H1 (cell line): ENCODE measurements at regions not wholly inside any gene's neighbourhood (a gene's known extent, or its start where the extent isn't known, plus 50 kb on each side); places are given as distances from the start of the nearest gene placed in this dataset.

ENCODE experiments used
- CTCF ChIA-PET: fragments of 300-600 bp; sonication (Branson Sonifier 250); formaldehyde crosslinking; loops from one replicate; lab custom pipeline; 2021; ENCODE audit not compliant: partially characterized antibody; lab: Charles Lee
- POLR2A ChIA-PET: fragments of 300-600 bp; sonication (Branson Sonifier 250); formaldehyde crosslinking; loops from one replicate; lab custom pipeline; 2021; ENCODE audit warnings: inconsistent platforms; ENCODE audit not compliant: partially characterized antibody; lab: Charles Lee
- DNase-seq, 2 experiments: peaks; one replicate each; pipeline versions ENCODE4 v3.0.0 to v3.0.0-alpha.2; 2010 to 2022; ENCODE audit warnings: low spot score in 2 of 2, low read depth in 1 of 2, mixed read lengths in 1 of 2
- FAIRE-seq: peaks from 2 replicates; lab custom pipeline; 2011; peaks lifted over from hg19 to GRCh38; lab: Jason Lieb, UNC
- H2AFZ ChIP-seq: 2 replicates; pipeline ENCODE4 v1.8.1; 2012; ENCODE audit warnings: low read length, inconsistent platforms
- H2AK5ac ChIP-seq: 2 replicates; pipeline ENCODE4 v1.6.1; 2013; ENCODE audit warnings: low read depth, low read length
- H2BK120ac ChIP-seq: replicated peaks from 2 replicates; pipeline ENCODE3; 2013; ENCODE audit warnings: low read depth, low read length, inconsistent platforms
- H2BK12ac ChIP-seq: 2 replicates; pipeline ENCODE4 v1.6.1; 2013; ENCODE audit warnings: low read depth, low read length
- H2BK15ac ChIP-seq: 2 replicates; pipeline ENCODE4 v1.6.1; 2013; ENCODE audit warnings: low read length
- H2BK20ac ChIP-seq: 2 replicates; pipeline ENCODE4 v1.6.1; 2013; ENCODE audit warnings: low read length
- H2BK5ac ChIP-seq: 2 replicates; pipeline ENCODE4 v1.6.1; 2013; ENCODE audit warnings: low read depth, low read length
- H3K14ac ChIP-seq: 2 replicates; pipeline ENCODE4 v1.6.1; 2013; ENCODE audit warnings: inconsistent platforms; ENCODE audit not compliant: insufficient read length
- H3K18ac ChIP-seq: 2 replicates; pipeline ENCODE4 v1.6.1; 2013; ENCODE audit warnings: low read length; ENCODE audit errors: extremely low read depth
- H3K23ac ChIP-seq: 2 replicates; pipeline ENCODE4 v1.6.1; 2013; ENCODE audit warnings: inconsistent platforms; ENCODE audit not compliant: insufficient read length
- H3K23me2 ChIP-seq: 2 replicates; pipeline ENCODE4 v1.6.1; 2013; ENCODE audit warnings: low read depth, low read length
- H3K27ac ChIP-seq: 2 replicates; pipeline ENCODE4 v1.6.1; 2011; ENCODE audit warnings: low read depth, low read length, inconsistent platforms
- H3K27me3 ChIP-seq, 4 experiments: replicated peaks in 1 of 4; 1 replicate in 1 of 4; 2 replicates in 3 of 4; pipeline versions ENCODE4 v1.6.1 to v1.8.1; 2011 to 2013; ENCODE audit warnings: low read length in 3 of 4, mild to moderate bottlenecking in 3 of 4, inconsistent platforms in 2 of 4, mixed read lengths in 2 of 4, moderate library complexity in 1 of 4; ENCODE audit not compliant: control insufficient read depth in 3 of 4, insufficient read depth in 3 of 4; ENCODE audit errors: extremely low read depth in 1 of 4
- H3K36me3 ChIP-seq, 4 experiments: 2 replicates each; pipeline versions ENCODE4 v1.6.1 to v1.8.1; 2011 to 2013; ENCODE audit warnings: mild to moderate bottlenecking in 4 of 4, low read length in 3 of 4, moderate library complexity in 2 of 4, control low read depth in 1 of 4, inconsistent platforms in 1 of 4; ENCODE audit not compliant: insufficient read depth in 4 of 4, control insufficient read depth in 2 of 4
- H3K4ac ChIP-seq: replicated peaks from 2 replicates; pipeline ENCODE3; 2013; ENCODE audit warnings: low read length, low read depth, mixed read lengths, inconsistent platforms; ENCODE audit not compliant: insufficient read length
- H3K4me1 ChIP-seq, 4 experiments: replicated peaks in 1 of 4; 1 replicate in 1 of 4; 2 replicates in 3 of 4; pipeline versions ENCODE4 v1.6.1 to v1.8.1; 2011 to 2013; ENCODE audit warnings: low read length in 3 of 4, inconsistent platforms in 2 of 4, mixed read lengths in 1 of 4; ENCODE audit not compliant: insufficient read depth in 4 of 4, control insufficient read depth in 3 of 4
- H3K4me2 ChIP-seq, 2 experiments: 2 replicates each; pipeline versions ENCODE4 v1.6.1 to v1.8.1; 2011 to 2013; ENCODE audit warnings: low read depth in 2 of 2, low read length in 2 of 2, control low read depth in 1 of 2, inconsistent platforms in 1 of 2, mild to moderate bottlenecking in 1 of 2; ENCODE audit not compliant: insufficient read depth in 1 of 2
- H3K4me3 ChIP-seq, 4 experiments: fragments of 200-600, 300-600 bp in 1 of 4; sonication (generic), shearing (Covaris generic), sonication (Bioruptor Twin) in 1 of 4; 2 replicates each; pipeline versions ENCODE4 v1.5.1 to v1.8.1; 2011 to 2016; ENCODE audit warnings: low read length in 4 of 4, low read depth in 3 of 4, control low read depth in 2 of 4, inconsistent platforms in 2 of 4, mild to moderate bottlenecking in 2 of 4, mixed read lengths in 1 of 4, moderate library complexity in 1 of 4; ENCODE audit not compliant: insufficient read depth in 2 of 4; ENCODE audit errors: extremely low read depth in 1 of 4
- H3K56ac ChIP-seq: replicated peaks from 2 replicates; pipeline ENCODE3; 2013; ENCODE audit warnings: low read depth, mild to moderate bottlenecking, mixed read lengths, low read length, inconsistent platforms; ENCODE audit not compliant: insufficient read length
- H3K79me1 ChIP-seq: 2 replicates; pipeline ENCODE4 v1.6.1; 2013; ENCODE audit warnings: low read depth, low read length, control low read depth
- H3K79me2 ChIP-seq, 2 experiments: 2 replicates each; pipeline versions ENCODE4 v1.6.1 to v1.8.1; 2012 to 2013; ENCODE audit warnings: low read length in 2 of 2, mild to moderate bottlenecking in 2 of 2, inconsistent platforms in 1 of 2; ENCODE audit not compliant: insufficient read depth in 2 of 2, control insufficient read depth in 1 of 2
- H3K9ac ChIP-seq, 4 experiments: replicated peaks in 1 of 4; 1 replicate in 1 of 4; 2 replicates in 3 of 4; pipeline versions ENCODE4 v1.6.1 to v1.8.1; 2011 to 2013; ENCODE audit warnings: low read depth in 3 of 4, low read length in 3 of 4, control low read depth in 2 of 4, mild to moderate bottlenecking in 2 of 4, moderate library complexity in 2 of 4, inconsistent platforms in 1 of 4; ENCODE audit errors: extremely low read depth in 1 of 4
- H3K9me3 ChIP-seq, 2 experiments: 2 replicates each; pipeline versions ENCODE4 v1.6.1 to v1.8.1; 2012 to 2013; ENCODE audit warnings: mild to moderate bottlenecking in 2 of 2, moderate library complexity in 2 of 2, control low read depth in 1 of 2, inconsistent platforms in 1 of 2, low read depth in 1 of 2, low read length in 1 of 2, mixed read lengths in 1 of 2; ENCODE audit not compliant: insufficient read depth in 2 of 2
- H4K20me1 ChIP-seq, 2 experiments: replicated peaks in 1 of 2; 2 replicates each; pipeline versions ENCODE3 to v1.8.1; 2011 to 2013; ENCODE audit warnings: inconsistent platforms in 2 of 2, low read length in 2 of 2, mild to moderate bottlenecking in 1 of 2; ENCODE audit not compliant: insufficient read depth in 2 of 2, control insufficient read depth in 1 of 2
- H4K5ac ChIP-seq: 2 replicates; pipeline ENCODE4 v1.6.1; 2013; ENCODE audit warnings: low read length, low read depth, mixed read lengths, inconsistent platforms; ENCODE audit not compliant: insufficient read length
- H4K8ac ChIP-seq: 2 replicates; pipeline ENCODE4 v1.8.0; 2013; ENCODE audit warnings: mild to moderate bottlenecking, moderate library complexity, low read length, inconsistent platforms; ENCODE audit not compliant: insufficient read depth; ENCODE audit errors: extremely low read depth
- H4K91ac ChIP-seq: replicated peaks from 2 replicates; pipeline ENCODE3; 2013; ENCODE audit warnings: low read length, mixed read lengths, inconsistent platforms; ENCODE audit not compliant: insufficient read length
- JUND ChIP-seq: IDR thresholded peaks from 2 replicates; pipeline ENCODE4 v1.6.1; 2011; ENCODE audit warnings: mild to moderate bottlenecking, improper control_type of control experiment, low read length
- KDM1A ChIP-seq: fragments of 200-600, 300-600 bp; sonication (generic); IDR thresholded peaks from 2 replicates; pipeline ENCODE4 v1.7.1; 2016; ENCODE audit warnings: mild to moderate bottlenecking, low read length, borderline replicate concordance
- KDM4A ChIP-seq: IDR thresholded peaks from one replicate; pipeline ENCODE4 v1.7.1; 2012; ENCODE audit warnings: low read depth, mild to moderate bottlenecking, moderate library complexity, low read length, inconsistent platforms; ENCODE audit not compliant: severe bottlenecking
- ZNF274 ChIP-seq: IDR thresholded peaks from 2 replicates; pipeline ENCODE4 v1.7.0; 2012; ENCODE audit warnings: low read length, borderline replicate concordance; ENCODE audit errors: extremely low read depth
- TF ChIP-seq, protein P1 (sequence below), 3 experiments: IDR thresholded peaks; 1 replicate in 2 of 3; 2 replicates in 1 of 3; pipeline versions ENCODE4 v1.5.1 to v1.6.1; 2011; ENCODE audit warnings: low read length in 3 of 3, mild to moderate bottlenecking in 3 of 3, inconsistent platforms in 2 of 3, low read depth in 1 of 3, moderate library complexity in 1 of 3; ENCODE audit not compliant: insufficient read depth in 1 of 3; ENCODE audit errors: control extremely low read depth in 1 of 3
- TF ChIP-seq, protein P2 (sequence below): IDR thresholded peaks from 2 replicates; pipeline ENCODE4 v1.6.1; 2012; ENCODE audit warnings: low read length, inconsistent platforms

DNA sequence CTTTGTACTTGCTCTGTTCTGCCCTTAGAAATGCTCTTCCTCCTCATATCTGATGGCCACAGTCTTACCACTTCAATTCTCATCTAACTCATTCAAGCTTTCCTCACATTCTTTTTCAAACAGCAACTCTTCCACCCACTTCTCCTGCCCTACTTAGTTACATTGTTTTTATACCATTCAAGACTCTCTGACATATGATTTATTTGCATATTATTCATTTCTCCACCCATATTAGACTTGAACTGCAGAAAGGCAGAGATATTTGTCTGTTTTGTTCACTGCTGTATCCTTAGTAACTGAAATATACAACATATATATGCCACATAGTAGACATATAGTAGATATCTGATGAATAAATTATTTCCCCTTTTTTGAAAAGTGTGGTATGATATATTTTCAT lies 95.5 kb upstream of the DCN start:
- no peak overlapping the region for H2AK5ac ChIP-seq
- H4K5ac ChIP-seq: no peak overlapping the region
- ChIA-PET CTCF (interaction anchor here (1.6 to 1.7 kb wide), 2 partner anchors 50 to 325 kb away, joined by 3 read pairs; no protein-coding TSS in a partner anchor), POLR2A (no interaction called here)
- no peak overlapping the region for H3K23ac ChIP-seq
- H3K79me1 ChIP-seq: no peaks in the 10 kb centered on the region
- no peak overlapping the region for H3K14ac ChIP-seq
- H3K4ac ChIP-seq: no peak overlapping the region
- H2AFZ ChIP-seq: no peak overlapping the region
- no peak overlapping the region for H2BK20ac ChIP-seq
- DNase-seq (no peak), FAIRE-seq (no peak)
- no peak overlapping the region for H3K27ac ChIP-seq
- H2BK5ac ChIP-seq: no peak overlapping the region
- no peak overlapping the region for H3K56ac ChIP-seq
- no peak overlapping the region for H3K18ac ChIP-seq
- H4K8ac ChIP-seq: no peak overlapping the region
- H3K27me3 ChIP-seq: no peaks in the 10 kb centered on the region
- no peak overlapping the region for H3K9ac ChIP-seq
- H3K23me2 ChIP-seq: peaks cover 2% of the 10 kb centered on the region; the same call in 1 of the 2 replicates
- no peak overlapping the region for H2BK12ac ChIP-seq
- H2BK15ac ChIP-seq: no peak overlapping the region
- peaks cover 0 to 10% (median 4%) of the 10 kb centered on the region in 4 experiments; a peak in 5 of 7 replicates for H3K4me1 ChIP-seq
- no peaks in the 10 kb centered on the region for H3K36me3 ChIP-seq
- no peaks in the 10 kb centered on the region for H3K9me3 ChIP-seq
- no peak overlapping the region for H2BK120ac ChIP-seq
- H3K79me2 ChIP-seq: no peaks in the 10 kb centered on the region
- H4K20me1 ChIP-seq: no peaks in the 10 kb centered on the region
- no peak overlapping the region for H3K4me3 ChIP-seq
- no peak overlapping the region for H3K4me2 ChIP-seq
- H4K91ac ChIP-seq: no peak overlapping the region
- no peak for TF ChIP-seq KDM4A
- TF ChIP-seq, protein P1, sequence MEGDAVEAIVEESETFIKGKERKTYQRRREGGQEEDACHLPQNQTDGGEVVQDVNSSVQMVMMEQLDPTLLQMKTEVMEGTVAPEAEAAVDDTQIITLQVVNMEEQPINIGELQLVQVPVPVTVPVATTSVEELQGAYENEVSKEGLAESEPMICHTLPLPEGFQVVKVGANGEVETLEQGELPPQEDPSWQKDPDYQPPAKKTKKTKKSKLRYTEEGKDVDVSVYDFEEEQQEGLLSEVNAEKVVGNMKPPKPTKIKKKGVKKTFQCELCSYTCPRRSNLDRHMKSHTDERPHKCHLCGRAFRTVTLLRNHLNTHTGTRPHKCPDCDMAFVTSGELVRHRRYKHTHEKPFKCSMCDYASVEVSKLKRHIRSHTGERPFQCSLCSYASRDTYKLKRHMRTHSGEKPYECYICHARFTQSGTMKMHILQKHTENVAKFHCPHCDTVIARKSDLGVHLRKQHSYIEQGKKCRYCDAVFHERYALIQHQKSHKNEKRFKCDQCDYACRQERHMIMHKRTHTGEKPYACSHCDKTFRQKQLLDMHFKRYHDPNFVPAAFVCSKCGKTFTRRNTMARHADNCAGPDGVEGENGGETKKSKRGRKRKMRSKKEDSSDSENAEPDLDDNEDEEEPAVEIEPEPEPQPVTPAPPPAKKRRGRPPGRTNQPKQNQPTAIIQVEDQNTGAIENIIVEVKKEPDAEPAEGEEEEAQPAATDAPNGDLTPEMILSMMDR (IDR thresholded peaks at IDR 0.05; ENCODE audit: control extremely low read depth in 1 of 3, insufficient read depth in 1 of 3, low read depth in 1 of 3, low read length in 3 of 3): no peak
- TF ChIP-seq ZNF274: no peak
- no peak for TF ChIP-seq JUND
- TF ChIP-seq, protein P2, sequence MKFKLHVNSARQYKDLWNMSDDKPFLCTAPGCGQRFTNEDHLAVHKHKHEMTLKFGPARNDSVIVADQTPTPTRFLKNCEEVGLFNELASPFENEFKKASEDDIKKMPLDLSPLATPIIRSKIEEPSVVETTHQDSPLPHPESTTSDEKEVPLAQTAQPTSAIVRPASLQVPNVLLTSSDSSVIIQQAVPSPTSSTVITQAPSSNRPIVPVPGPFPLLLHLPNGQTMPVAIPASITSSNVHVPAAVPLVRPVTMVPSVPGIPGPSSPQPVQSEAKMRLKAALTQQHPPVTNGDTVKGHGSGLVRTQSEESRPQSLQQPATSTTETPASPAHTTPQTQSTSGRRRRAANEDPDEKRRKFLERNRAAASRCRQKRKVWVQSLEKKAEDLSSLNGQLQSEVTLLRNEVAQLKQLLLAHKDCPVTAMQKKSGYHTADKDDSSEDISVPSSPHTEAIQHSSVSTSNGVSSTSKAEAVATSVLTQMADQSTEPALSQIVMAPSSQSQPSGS: no peak
- TF ChIP-seq KDM1A: no peak
